GM12891 (cell line): ENCODE measurements at regions not wholly inside any gene's neighbourhood (a gene's known extent, or its start where the extent isn't known, plus 50 kb on each side); places are given as distances from the start of the nearest gene placed in this dataset.

Experiments used
- POLR2A ChIP-seq: IDR thresholded peaks from 2 replicates; pipeline ENCODE4 v1.6.1; 2011; ENCODE audit warnings: low read depth, low read length, control low read depth
- TAF1 ChIP-seq: IDR thresholded peaks from 2 replicates; pipeline ENCODE4 v1.6.1; 2011; ENCODE audit warnings: low read depth, low read length, control low read depth

- TF ChIP-seq TAF1 (no peak), POLR2A (no peak)
Measured at GRCh38 chr4:31338000-31338399, 617.8 kb downstream of the PCDH7 start.
